ENCODE measurements at regions not wholly inside any gene's neighbourhood (a gene's known extent, or its start where the extent isn't known, plus 50 kb on each side); places are given as distances from the start of the nearest gene placed in this dataset.
"Not testable (repeated sequence)": the region's sequence is repeated elsewhere in the genome, so short reads cannot be mapped to it uniquely, and the experiment has no call there.

- no peak overlapping the region for H3K9ac ChIP-seq (ENCODE audit: insufficient read depth, low read depth, low read length)
- no peak for ATAC-seq
- H3K4me2 ChIP-seq (ENCODE audit: low read depth, low read length): no peak overlapping the region
- CTCF ChIA-PET (ENCODE audit: low intra/inter-chr PET ratio, low total read pairs): no interaction called here
- no peak overlapping the region for H3K4me3 ChIP-seq (replicated peaks in 1 of 3; ENCODE audit: insufficient read depth in 1 of 3, low read depth in 2 of 3, low read length in 3 of 3)
- H3K9me3 ChIP-seq (ENCODE audit: low read length): no peaks in the 10 kb centered on the region
- WGBS (ENCODE audit: low lambda C conversion rate): 3% methylated on average over 3 of the region's 3 CpGs
- in situ Hi-C loops (cut with HindIII; ENCODE audit: extremely low pct_ligation_motif_present, low pct_unique_long_range_greater_than_20kb): no loop called here
- DNase-seq (ENCODE audit: low spot score): no peak
- no peaks in the 10 kb centered on the region for H3K27me3 ChIP-seq (ENCODE audit: control insufficient read depth in 1 of 2, insufficient read depth in 2 of 2, low read length in 2 of 2)
- H3K4me1 ChIP-seq (ENCODE audit: insufficient read depth, low read length): no peaks in the 10 kb centered on the region
- no TSS peak for BruUV-seq (replicated peaks)
- POLR2A ChIA-PET: no interaction called here
- TF ChIP-seq ZNF839 (CRISPR knock-in tag; IDR thresholded peaks at IDR 0.05; ENCODE audit: borderline replicate concordance) (no peak), HBP1 (CRISPR knock-in tag; IDR thresholded peaks at IDR 0.05; ENCODE audit: low read depth) (no peak), ZFYVE20 (CRISPR knock-in tag; IDR thresholded peaks at IDR 0.05; ENCODE audit: borderline replicate concordance, low read depth) (no peak), ATF7-NPFF (CRISPR knock-in tag; IDR thresholded peaks at IDR 0.05; ENCODE audit: low read depth) (no peak), ZNF260 (CRISPR knock-in tag; IDR thresholded peaks at IDR 0.05; ENCODE audit: borderline replicate concordance, low read depth) (no peak), AFF4 (CRISPR knock-in tag; IDR thresholded peaks at IDR 0.05) (no peak), IKZF4 (CRISPR knock-in tag; IDR thresholded peaks at IDR 0.05; ENCODE audit: borderline replicate concordance, low read depth, not compliant biosample characterization) (no peak), ZNF563 (CRISPR knock-in tag; IDR thresholded peaks at IDR 0.05) (no peak)
- no peak overlapping the region for H2AFZ ChIP-seq (ENCODE audit: low read length)
- no peaks in the 10 kb centered on the region for H3K36me3 ChIP-seq (replicated peaks in 1 of 2; ENCODE audit: control insufficient read depth in 1 of 2, insufficient read depth in 2 of 2, low read length in 2 of 2)
- intact Hi-C loops (cut with micrococcal nuclease; ENCODE audit: unreplicated experiment): no loop called here
- no peaks in the 10 kb centered on the region for H4K20me1 ChIP-seq (ENCODE audit: insufficient read depth, low read length)
- no peaks in the 10 kb centered on the region for H3K79me2 ChIP-seq (ENCODE audit: insufficient read depth, low read length)
- no peak overlapping the region for H3K27ac ChIP-seq (ENCODE audit: extremely low read length, insufficient read depth, low read length)
- no peak for FAIRE-seq
These were observed 704.7 kb upstream of the TMEFF2 start for GRCh38 chr2:192899466-192899865.

- intact Hi-C loops (cut with micrococcal nuclease; ENCODE audit: unreplicated experiment); CTCF ChIA-PET (ENCODE audit: low intra/inter-chr PET ratio, low total read pairs); H3K36me3 ChIP-seq (replicated peaks in 1 of 2; ENCODE audit: control insufficient read depth in 1 of 2, insufficient read depth in 2 of 2, low read length in 2 of 2); FAIRE-seq; H3K79me2 ChIP-seq (ENCODE audit: insufficient read depth, low read length); in situ Hi-C loops (cut with HindIII; ENCODE audit: extremely low pct_ligation_motif_present, low pct_unique_long_range_greater_than_20kb); H3K27ac ChIP-seq (ENCODE audit: extremely low read length, insufficient read depth, low read length); H3K4me3 ChIP-seq (replicated peaks in 1 of 3; ENCODE audit: insufficient read depth in 1 of 3, low read depth in 2 of 3, low read length in 3 of 3); POLR2A ChIA-PET; H3K27me3 ChIP-seq (ENCODE audit: control insufficient read depth in 1 of 2, insufficient read depth in 2 of 2, low read length in 2 of 2); H3K9ac ChIP-seq (ENCODE audit: insufficient read depth, low read depth, low read length); ATAC-seq; H3K9me3 ChIP-seq (ENCODE audit: low read length); H3K4me2 ChIP-seq (ENCODE audit: low read depth, low read length); H2AFZ ChIP-seq (ENCODE audit: low read length); BruUV-seq (replicated peaks); H4K20me1 ChIP-seq (ENCODE audit: insufficient read depth, low read length); H3K4me1 ChIP-seq (ENCODE audit: insufficient read depth, low read length); DNase-seq (ENCODE audit: low spot score): not testable (repeated sequence)
- WGBS (ENCODE audit: low lambda C conversion rate): 80% methylated on average over 7 of the region's 29 CpGs
These were observed 699.2 kb upstream of the TMEFF2 start for GRCh38 chr2:192893976-192894375.
